Tibial nerve (tissue), 4 donors: ENCODE measurements at regions not wholly inside any gene's neighbourhood (a gene's known extent, or its start where the extent isn't known, plus 50 kb on each side); places are given as distances from the start of the nearest gene placed in this dataset.

Experiments
- DNase-seq, 2 donors: peaks; one replicate each; pipeline ENCODE4 v3.0.0-alpha.2; 2019; ENCODE audit warnings: low spot score in 2 of 2
- H3K27ac ChIP-seq, 4 donors: fragments of 200-600 bp; sonication (generic) in 3 of 4; one replicate each; pipeline ENCODE4 v1.5.1; 2017 to 2019; ENCODE audit warnings: mild to moderate bottlenecking in 1 of 4
- H3K27me3 ChIP-seq, 2 donors: fragments of 200-600 bp; sonication (generic) in 1 of 2; one replicate each; pipeline versions ENCODE4 v1.5.1 to v1.6.0; 2017 to 2019
- H3K36me3 ChIP-seq, 3 donors: fragments of 200-600 bp; sonication (generic); one replicate each; pipeline ENCODE4 v1.5.1; 2018 to 2019
- H3K4me1 ChIP-seq, 4 donors: fragments of 200-600 bp; sonication (generic) in 3 of 4; one replicate each; pipeline ENCODE4 v1.5.1; 2017 to 2019
- H3K4me3 ChIP-seq, 4 donors: fragments of 200-600 bp; sonication (generic) in 3 of 4; one replicate each; pipeline ENCODE4 v1.5.1; 2017 to 2019; ENCODE audit warnings: mild to moderate bottlenecking in 1 of 4, moderate library complexity in 1 of 4
- H3K9me3 ChIP-seq, 4 donors: fragments of 200-600 bp; sonication (generic) in 3 of 4; one replicate each; pipeline ENCODE4 v1.5.1; 2017 to 2019
- EP300 ChIP-seq, 2 donors: sonication (generic); formaldehyde crosslinking; IDR thresholded peaks; one replicate each; pipeline ENCODE4 v1.6.1; 2017; ENCODE audit warnings: antibody characterized with exemption in 2 of 2, mild to moderate bottlenecking in 1 of 2
- POLR2A ChIP-seq, 2 donors: fragments of 450-650 bp; IDR thresholded peaks; one replicate each; pipeline ENCODE4 v1.6.1; 2017; ENCODE audit warnings: antibody characterized with exemption in 2 of 2, mild to moderate bottlenecking in 2 of 2, moderate library complexity in 2 of 2
- WGBS, 2 donors: methylation state at CpG; one replicate each; pipeline ENCODE4 v1.1.5; 2018; 5-methylcytosine and 5-hydroxymethylcytosine counted together
- TF ChIP-seq, protein P1 (sequence below), 5 experiments: fragments of 200-600 bp in 3 of 5; fragments of 450-650 bp in 2 of 5; sonication (generic) in 3 of 5; IDR thresholded peaks; one replicate each; pipeline ENCODE4 v1.5.1; 2016 to 2019; ENCODE audit warnings: antibody characterized with exemption in 5 of 5, mild to moderate bottlenecking in 3 of 5, moderate library complexity in 2 of 5

DNA sequence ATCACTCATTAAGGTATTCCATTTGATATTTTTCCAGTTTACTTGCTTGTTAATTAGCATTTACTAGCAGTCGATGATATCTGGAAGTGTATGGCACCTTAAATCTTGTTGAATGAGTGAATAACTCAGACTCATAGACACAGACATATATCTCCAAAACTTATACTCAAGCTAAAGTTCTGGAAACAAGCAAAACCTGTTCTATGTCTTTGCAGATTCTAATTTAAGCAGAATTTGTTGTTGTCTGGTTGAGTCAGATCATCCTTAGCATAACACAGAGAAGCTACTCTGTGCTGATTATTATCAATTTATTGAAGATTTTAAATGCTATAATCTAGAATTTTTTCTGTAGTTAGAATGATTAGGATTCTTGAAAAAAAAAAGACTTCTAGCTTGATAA, 296.2 kb downstream of the MDFIC start:
- Histone ChIP-seq H3K4me1 (peaks cover 0 to 12% (median 0%) of the 10 kb centered on the region in 4 donors), H3K36me3 (no peaks in the 10 kb centered on the region), H3K4me3 (no peak overlapping the region), H3K9me3 (no peaks in the 10 kb centered on the region), H3K27ac (no peak overlapping the region), H3K27me3 (no peaks in the 10 kb centered on the region)
- WGBS, 2 donors: 98% methylated on average over 1 of the region's 1 CpG
- DNase-seq: no peak
- TF ChIP-seq EP300 (IDR thresholded peaks at IDR 0.05) (no peak), POLR2A (IDR thresholded peaks at IDR 0.05) (no peak)
- TF ChIP-seq, protein P1, sequence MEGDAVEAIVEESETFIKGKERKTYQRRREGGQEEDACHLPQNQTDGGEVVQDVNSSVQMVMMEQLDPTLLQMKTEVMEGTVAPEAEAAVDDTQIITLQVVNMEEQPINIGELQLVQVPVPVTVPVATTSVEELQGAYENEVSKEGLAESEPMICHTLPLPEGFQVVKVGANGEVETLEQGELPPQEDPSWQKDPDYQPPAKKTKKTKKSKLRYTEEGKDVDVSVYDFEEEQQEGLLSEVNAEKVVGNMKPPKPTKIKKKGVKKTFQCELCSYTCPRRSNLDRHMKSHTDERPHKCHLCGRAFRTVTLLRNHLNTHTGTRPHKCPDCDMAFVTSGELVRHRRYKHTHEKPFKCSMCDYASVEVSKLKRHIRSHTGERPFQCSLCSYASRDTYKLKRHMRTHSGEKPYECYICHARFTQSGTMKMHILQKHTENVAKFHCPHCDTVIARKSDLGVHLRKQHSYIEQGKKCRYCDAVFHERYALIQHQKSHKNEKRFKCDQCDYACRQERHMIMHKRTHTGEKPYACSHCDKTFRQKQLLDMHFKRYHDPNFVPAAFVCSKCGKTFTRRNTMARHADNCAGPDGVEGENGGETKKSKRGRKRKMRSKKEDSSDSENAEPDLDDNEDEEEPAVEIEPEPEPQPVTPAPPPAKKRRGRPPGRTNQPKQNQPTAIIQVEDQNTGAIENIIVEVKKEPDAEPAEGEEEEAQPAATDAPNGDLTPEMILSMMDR (IDR thresholded peaks at IDR 0.05): no peak

DNA sequence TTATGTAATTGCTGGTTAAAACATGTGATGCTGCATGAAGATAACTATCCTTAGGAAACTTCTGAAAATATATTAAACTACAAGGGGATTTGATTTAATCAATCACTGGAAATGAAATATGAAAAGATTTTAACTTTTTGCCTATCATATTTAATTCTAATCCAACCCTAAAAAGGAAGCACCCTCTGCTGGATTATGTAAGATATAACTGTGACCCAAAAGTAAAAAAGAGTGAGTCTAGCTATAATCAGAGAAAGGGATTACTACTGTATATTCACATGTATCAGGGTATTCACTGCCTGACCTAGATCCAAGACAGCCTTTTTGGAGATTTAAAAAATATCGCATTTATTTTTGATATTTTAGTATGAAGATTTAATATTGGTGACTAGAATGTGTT, 295.5 kb downstream of the MDFIC start:
- DNase-seq: no peak
- Histone ChIP-seq H3K27ac (no peak overlapping the region), H3K4me3 (no peak overlapping the region), H3K36me3 (no peaks in the 10 kb centered on the region), H3K27me3 (no peaks in the 10 kb centered on the region), H3K9me3 (no peaks in the 10 kb centered on the region), H3K4me1 (peaks cover 0 to 12% (median 0%) of the 10 kb centered on the region in 4 donors)
- 84 to 90% methylated on average over 1 of the region's 1 CpG for WGBS, 2 donors
- TF ChIP-seq, protein P1 (IDR thresholded peaks at IDR 0.05): peak; percentile 15 to 50 (median 20)
- TF ChIP-seq POLR2A (IDR thresholded peaks at IDR 0.05): no peak

DNA sequence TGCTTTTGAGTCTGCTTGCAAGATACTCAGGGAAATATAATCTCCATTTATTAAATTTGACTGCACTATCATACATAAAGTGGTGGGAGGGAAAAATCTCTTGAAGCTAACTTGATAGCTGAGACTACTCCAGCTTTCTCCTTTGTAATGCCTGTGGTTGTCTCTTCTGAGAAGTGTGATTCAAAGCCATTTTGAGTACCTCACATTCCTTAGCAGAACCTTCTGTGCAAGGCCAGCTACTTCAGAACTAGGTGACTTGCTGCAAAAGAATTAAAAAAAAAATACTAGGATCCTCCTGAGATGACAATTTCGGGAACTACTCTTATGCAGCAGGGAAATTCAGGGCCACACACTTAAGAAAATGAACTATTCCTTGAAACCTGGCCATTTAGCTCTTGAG, 294.8 kb downstream of the MDFIC start:
- H3K27ac ChIP-seq: no peak overlapping the region
- no peak for DNase-seq
- H3K4me3 ChIP-seq: no peak overlapping the region
- no peaks in the 10 kb centered on the region for H3K9me3 ChIP-seq
- TF ChIP-seq POLR2A (IDR thresholded peaks at IDR 0.05) (no peak), EP300 (IDR thresholded peaks at IDR 0.05) (no peak)
- TF ChIP-seq, protein P1 (IDR thresholded peaks at IDR 0.05): no peak
- no peaks in the 10 kb centered on the region for H3K27me3 ChIP-seq
- WGBS, 2 donors: 70 to 87% methylated on average over 1 of the region's 1 CpG
- H3K4me1 ChIP-seq: peaks cover 0 to 12% (median 0%) of the 10 kb centered on the region in 4 donors
- H3K36me3 ChIP-seq: no peaks in the 10 kb centered on the region

DNA sequence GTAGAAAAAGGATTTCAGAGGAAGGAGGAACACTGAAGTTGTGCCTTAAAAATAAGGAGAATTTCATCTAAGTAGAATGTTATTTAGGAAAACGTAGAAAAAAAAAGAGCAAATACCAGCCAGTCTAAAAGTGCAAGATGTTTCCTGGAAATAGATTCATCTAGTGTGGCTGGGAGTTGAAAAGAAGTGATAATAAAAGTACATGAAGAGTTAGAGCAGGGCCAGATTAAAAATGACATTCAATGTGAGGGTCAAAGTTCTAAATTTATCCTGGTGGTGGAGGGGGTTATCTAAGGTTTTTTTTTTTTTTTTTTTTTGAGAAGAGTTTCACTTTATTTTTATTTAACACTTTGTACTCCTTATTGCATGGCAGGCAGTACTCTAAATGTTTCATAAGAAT, 289.3 kb downstream of the MDFIC start:
- no peak for DNase-seq
- H3K4me3 ChIP-seq: no peak overlapping the region
- H3K36me3 ChIP-seq: no peaks in the 10 kb centered on the region
- peaks cover 0 to 3% (median 0%) of the 10 kb centered on the region in 4 donors for H3K4me1 ChIP-seq
- WGBS, 2 donors: 38 to 51% methylated on average over 1 of the region's 1 CpG
- H3K27me3 ChIP-seq: no peaks in the 10 kb centered on the region
- H3K27ac ChIP-seq: no peak overlapping the region
- TF ChIP-seq EP300 (IDR thresholded peaks at IDR 0.05) (no peak), POLR2A (IDR thresholded peaks at IDR 0.05) (no peak)
- TF ChIP-seq, protein P1 (IDR thresholded peaks at IDR 0.05): no peak
- peaks cover 0 to 6% (median 0%) of the 10 kb centered on the region in 4 donors for H3K9me3 ChIP-seq

DNA sequence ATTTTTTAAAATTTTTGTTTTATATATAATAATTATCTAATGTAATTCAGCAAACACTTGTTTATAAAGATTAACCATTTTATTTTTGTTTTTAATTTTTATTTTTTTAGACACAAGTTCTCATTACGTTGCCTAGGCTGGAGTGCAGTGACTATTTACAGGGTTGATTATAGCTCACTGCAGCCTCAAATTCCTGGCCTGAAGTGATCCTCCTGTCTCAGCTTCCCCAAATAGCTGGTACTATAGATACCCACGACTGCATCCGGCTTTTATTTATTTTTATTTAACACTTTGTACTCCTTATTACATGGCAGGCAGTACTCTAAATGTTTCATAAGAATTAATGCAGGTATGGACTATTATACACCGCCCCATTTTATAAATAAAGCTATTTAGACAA, 288.7 kb downstream of the MDFIC start:
- Histone ChIP-seq H3K27me3 (no peaks in the 10 kb centered on the region), H3K4me1 (no peaks in the 10 kb centered on the region), H3K27ac (no peak overlapping the region), H3K9me3 (peaks cover 0 to 8% (median 0%) of the 10 kb centered on the region in 4 donors), H3K4me3 (no peak overlapping the region), H3K36me3 (no peaks in the 10 kb centered on the region)
- 70 to 72% methylated on average over 4 of the region's 4 CpGs for WGBS, 2 donors
- no peak for TF ChIP-seq POLR2A (IDR thresholded peaks at IDR 0.05)
- TF ChIP-seq EP300 (IDR thresholded peaks at IDR 0.05): no peak
- TF ChIP-seq, protein P1 (IDR thresholded peaks at IDR 0.05): no peak
- DNase-seq: no peak
